ENCODE measurements at regions not wholly inside any gene's neighbourhood (a gene's known extent, or its start where the extent isn't known, plus 50 kb on each side); places are given as distances from the start of the nearest gene placed in this dataset.

DNA sequence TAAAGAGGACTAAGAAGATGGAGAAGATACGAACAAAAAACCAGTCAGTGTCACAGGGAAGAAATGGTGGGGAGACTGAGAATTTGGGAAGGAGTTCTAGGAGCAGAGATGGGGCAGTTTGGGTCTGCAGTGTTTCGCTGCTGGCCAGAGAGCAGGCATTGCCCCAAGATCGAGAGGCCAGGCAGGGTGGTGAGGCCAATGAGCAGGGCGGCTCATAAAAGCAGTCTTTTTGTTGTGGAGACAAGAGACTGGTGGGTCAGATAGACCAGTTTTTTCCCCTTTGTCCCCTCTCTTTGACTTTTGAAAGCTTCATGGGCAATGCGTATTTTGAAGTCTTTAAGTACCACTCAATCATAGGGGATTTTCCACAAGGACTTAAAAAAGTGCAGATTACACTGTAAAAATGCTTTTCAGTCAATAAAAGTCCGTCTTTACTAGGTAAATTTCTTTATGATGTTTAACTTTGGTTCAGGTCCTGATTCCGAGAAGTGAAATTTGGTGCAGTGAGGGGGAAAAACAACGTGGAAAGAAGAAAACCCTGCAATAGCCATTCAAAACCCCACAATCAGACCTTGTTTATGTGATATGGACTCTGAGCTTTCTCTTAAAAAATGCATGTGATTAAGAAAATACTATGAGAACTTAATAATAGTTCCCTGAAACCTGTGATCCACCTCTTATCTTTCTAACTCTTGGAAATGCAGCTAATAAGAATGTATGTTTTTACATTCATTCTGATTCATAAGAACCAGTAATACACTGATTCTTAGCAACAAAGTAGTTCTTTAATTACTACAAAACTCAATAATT lies 338.9 kb downstream of the KLF5 start:
- Histone ChIP-seq H3K79me2 (ENCODE audit: low read length) (no peaks in the 10 kb centered on the region), H4K20me1 (ENCODE audit: insufficient read depth, low read depth, low read length) (no peaks in the 10 kb centered on the region), H3K4me3 (ENCODE audit: low read length) (no peak overlapping the region), H2AFZ (ENCODE audit: low read length) (no peak overlapping the region), H3K4me1 (ENCODE audit: low read length) (no peaks in the 10 kb centered on the region), H3K36me3 (ENCODE audit: insufficient read depth, low read length) (no peaks in the 10 kb centered on the region), H3K9me3 (ENCODE audit: low read length) (no peaks in the 10 kb centered on the region), H3K27ac (ENCODE audit: low read length) (no peak overlapping the region), H3K9ac (ENCODE audit: low read length) (no peak overlapping the region), H3K9me2 (replicated peaks; ENCODE audit: insufficient read depth, low read length) (no peaks in the 10 kb centered on the region), H3K4me2 (ENCODE audit: low read depth, low read length, poor library complexity, severe bottlenecking) (no peak overlapping the region), H3K27me3 (ENCODE audit: low read length) (no peaks in the 10 kb centered on the region)
- no peak for DNase-seq

DNA sequence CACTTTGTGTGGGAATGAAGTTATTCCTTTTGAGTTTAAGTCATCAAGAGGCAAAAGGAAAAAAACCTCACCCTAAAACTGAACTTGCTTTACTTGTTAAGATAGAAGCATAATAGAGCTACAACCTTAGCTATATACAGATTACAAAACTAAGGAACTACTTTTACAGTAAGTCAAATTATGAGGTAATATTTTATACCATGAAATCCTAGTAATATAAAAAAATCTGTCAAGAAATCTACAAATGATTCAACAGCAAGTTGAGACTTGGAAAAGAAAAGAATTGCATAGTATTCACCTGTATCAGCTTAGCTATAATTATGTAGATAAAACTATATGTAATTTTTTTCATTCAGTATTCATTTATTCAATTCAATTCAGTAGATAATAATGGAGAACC lies 335.3 kb downstream of the KLF5 start:
- H3K4me2 ChIP-seq (ENCODE audit: low read depth, low read length, poor library complexity, severe bottlenecking): no peak overlapping the region
- no peak overlapping the region for H3K4me3 ChIP-seq (ENCODE audit: low read length)
- no peaks in the 10 kb centered on the region for H3K36me3 ChIP-seq (ENCODE audit: insufficient read depth, low read length)
- H3K27ac ChIP-seq (ENCODE audit: low read length): no peak overlapping the region
- H3K27me3 ChIP-seq (ENCODE audit: low read length): no peaks in the 10 kb centered on the region
- no peak for DNase-seq
- H3K4me1 ChIP-seq (ENCODE audit: low read length): no peaks in the 10 kb centered on the region
- no peaks in the 10 kb centered on the region for H3K9me3 ChIP-seq (ENCODE audit: low read length)
- no peaks in the 10 kb centered on the region for H3K9me2 ChIP-seq (replicated peaks; ENCODE audit: insufficient read depth, low read length)
- no peaks in the 10 kb centered on the region for H3K79me2 ChIP-seq (ENCODE audit: low read length)
- no peak overlapping the region for H2AFZ ChIP-seq (ENCODE audit: low read length)
- H4K20me1 ChIP-seq (ENCODE audit: insufficient read depth, low read depth, low read length): no peaks in the 10 kb centered on the region
- H3K9ac ChIP-seq (ENCODE audit: low read length): no peak overlapping the region

DNA sequence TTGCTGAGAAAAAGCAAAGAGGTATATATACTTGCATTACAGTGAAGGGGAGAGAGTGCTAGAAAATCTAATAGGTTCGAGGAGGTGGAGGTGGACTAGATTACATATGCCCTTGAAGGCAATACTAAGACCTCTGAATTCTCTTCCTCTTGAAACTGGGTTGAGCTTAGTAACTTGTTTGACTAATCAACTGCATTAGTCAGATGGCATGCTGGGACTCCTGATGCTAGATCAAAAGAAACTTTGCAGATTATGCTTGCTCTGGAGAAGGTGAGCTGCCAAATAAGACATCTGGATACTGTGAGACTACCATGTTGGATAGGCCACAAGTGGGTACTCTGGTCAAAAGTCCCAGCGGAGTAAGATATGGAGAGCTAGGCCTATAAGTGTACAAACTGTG lies 331.3 kb downstream of the KLF5 start:
- DNase-seq: no peak
- no peak overlapping the region for H2AFZ ChIP-seq (ENCODE audit: low read length)
- no peaks in the 10 kb centered on the region for H4K20me1 ChIP-seq (ENCODE audit: insufficient read depth, low read depth, low read length)
- H3K4me2 ChIP-seq (ENCODE audit: low read depth, low read length, poor library complexity, severe bottlenecking): no peak overlapping the region
- H3K27ac ChIP-seq (ENCODE audit: low read length): no peak overlapping the region
- no peaks in the 10 kb centered on the region for H3K9me3 ChIP-seq (ENCODE audit: low read length)
- H3K27me3 ChIP-seq (ENCODE audit: low read length): no peaks in the 10 kb centered on the region
- no peaks in the 10 kb centered on the region for H3K79me2 ChIP-seq (ENCODE audit: low read length)
- H3K9me2 ChIP-seq (replicated peaks; ENCODE audit: insufficient read depth, low read length): no peaks in the 10 kb centered on the region
- H3K36me3 ChIP-seq (ENCODE audit: insufficient read depth, low read length): no peaks in the 10 kb centered on the region
- no peak overlapping the region for H3K4me3 ChIP-seq (ENCODE audit: low read length)
- H3K4me1 ChIP-seq (ENCODE audit: low read length): no peaks in the 10 kb centered on the region
- no peak overlapping the region for H3K9ac ChIP-seq (ENCODE audit: low read length)

DNA sequence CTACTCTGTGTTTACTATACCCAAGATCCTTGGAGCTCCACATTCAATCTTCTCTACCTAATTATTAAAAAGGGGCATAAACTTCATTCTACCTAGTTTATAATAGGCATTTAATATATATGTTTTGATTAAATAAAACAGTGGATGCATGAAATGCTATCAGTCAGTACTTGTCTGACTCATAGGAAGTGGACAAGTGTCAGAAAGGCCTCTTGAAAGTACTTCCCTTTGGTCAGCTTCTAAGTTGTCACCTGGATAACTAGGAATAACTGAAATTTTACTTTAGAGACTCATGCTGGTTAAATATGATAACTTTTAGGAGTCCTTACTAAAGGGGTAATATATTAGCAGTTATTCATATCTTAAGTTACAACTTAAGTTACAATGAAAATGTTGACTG lies 329.8 kb downstream of the KLF5 start:
- no peak overlapping the region for H3K4me3 ChIP-seq (ENCODE audit: low read length)
- no peaks in the 10 kb centered on the region for H3K36me3 ChIP-seq (ENCODE audit: insufficient read depth, low read length)

DNA sequence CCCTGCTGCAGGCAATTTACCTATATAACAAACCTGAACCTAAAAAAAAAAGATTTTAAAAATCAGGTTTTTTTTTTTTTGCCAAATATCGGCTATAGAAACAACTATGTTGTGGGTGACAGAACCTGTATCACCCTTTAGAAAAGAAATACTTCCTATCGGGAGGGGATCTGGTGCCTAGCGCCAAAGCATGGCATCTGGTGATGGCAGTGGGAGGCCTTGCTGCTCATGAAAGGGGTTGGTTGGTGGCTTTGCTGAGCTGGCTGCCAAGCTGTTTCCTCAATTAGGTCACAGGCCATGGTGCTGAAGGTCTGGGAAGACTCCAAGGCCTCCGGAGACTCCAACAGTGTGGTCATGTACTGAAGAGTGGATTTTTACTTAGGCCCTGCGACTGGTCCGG lies 328.5 kb downstream of the KLF5 start:
- Histone ChIP-seq H3K9me2 (replicated peaks; ENCODE audit: insufficient read depth, low read length) (no peaks in the 10 kb centered on the region), H3K9me3 (ENCODE audit: low read length) (no peaks in the 10 kb centered on the region), H3K27ac (ENCODE audit: low read length) (no peak overlapping the region), H3K4me2 (ENCODE audit: low read depth, low read length, poor library complexity, severe bottlenecking) (no peak overlapping the region), H2AFZ (ENCODE audit: low read length) (no peak overlapping the region), H3K9ac (ENCODE audit: low read length) (no peak overlapping the region), H3K4me3 (ENCODE audit: low read length) (no peak overlapping the region), H3K36me3 (ENCODE audit: insufficient read depth, low read length) (no peaks in the 10 kb centered on the region), H4K20me1 (ENCODE audit: insufficient read depth, low read depth, low read length) (no peaks in the 10 kb centered on the region), H3K4me1 (ENCODE audit: low read length) (no peaks in the 10 kb centered on the region), H3K79me2 (ENCODE audit: low read length) (no peaks in the 10 kb centered on the region), H3K27me3 (ENCODE audit: low read length) (no peaks in the 10 kb centered on the region)
- DNase-seq: no peak

More for the DNA sequence above, 329.8 kb downstream of the KLF5 start:
- H3K27ac ChIP-seq (ENCODE audit: low read length): no peak overlapping the region
- H4K20me1 ChIP-seq (ENCODE audit: insufficient read depth, low read depth, low read length): no peaks in the 10 kb centered on the region
- no peak overlapping the region for H3K9ac ChIP-seq (ENCODE audit: low read length)
- H3K79me2 ChIP-seq (ENCODE audit: low read length): no peaks in the 10 kb centered on the region
- no peaks in the 10 kb centered on the region for H3K27me3 ChIP-seq (ENCODE audit: low read length)
- no peak for DNase-seq
- no peaks in the 10 kb centered on the region for H3K9me3 ChIP-seq (ENCODE audit: low read length)
- H3K4me2 ChIP-seq (ENCODE audit: low read depth, low read length, poor library complexity, severe bottlenecking): no peak overlapping the region
- no peak overlapping the region for H2AFZ ChIP-seq (ENCODE audit: low read length)
- no peaks in the 10 kb centered on the region for H3K4me1 ChIP-seq (ENCODE audit: low read length)
- no peaks in the 10 kb centered on the region for H3K9me2 ChIP-seq (replicated peaks; ENCODE audit: insufficient read depth, low read length)

DNA sequence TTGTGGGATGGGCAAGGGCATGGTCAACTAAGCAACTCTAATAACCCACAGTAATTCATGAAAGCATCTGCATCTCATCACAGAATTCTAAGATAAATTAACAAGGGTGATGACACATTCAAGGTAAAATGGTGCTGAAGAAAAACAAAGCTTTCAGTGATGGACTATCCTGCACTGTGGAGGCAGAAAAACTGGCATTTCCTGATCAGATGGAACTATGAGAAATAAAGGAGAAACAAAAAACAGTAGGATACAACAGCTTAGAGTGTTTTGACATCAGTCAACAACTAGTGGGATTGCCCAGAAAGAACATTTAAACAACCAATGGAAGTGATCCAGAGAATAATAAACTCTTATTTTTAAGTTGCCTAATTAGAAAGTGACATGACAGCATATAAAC lies 327.0 kb downstream of the KLF5 start:
- DNase-seq: no peak
- no peaks in the 10 kb centered on the region for H3K9me3 ChIP-seq (ENCODE audit: low read length)
- H3K4me3 ChIP-seq (ENCODE audit: low read length): no peak overlapping the region
- no peak overlapping the region for H2AFZ ChIP-seq (ENCODE audit: low read length)
- H3K27ac ChIP-seq (ENCODE audit: low read length): no peak overlapping the region
- H4K20me1 ChIP-seq (ENCODE audit: insufficient read depth, low read depth, low read length): no peaks in the 10 kb centered on the region
- no peaks in the 10 kb centered on the region for H3K36me3 ChIP-seq (ENCODE audit: insufficient read depth, low read length)
- no peaks in the 10 kb centered on the region for H3K4me1 ChIP-seq (ENCODE audit: low read length)
- H3K27me3 ChIP-seq (ENCODE audit: low read length): no peaks in the 10 kb centered on the region
- no peaks in the 10 kb centered on the region for H3K79me2 ChIP-seq (ENCODE audit: low read length)
- H3K9me2 ChIP-seq (replicated peaks; ENCODE audit: insufficient read depth, low read length): no peaks in the 10 kb centered on the region
- no peak overlapping the region for H3K4me2 ChIP-seq (ENCODE audit: low read depth, low read length, poor library complexity, severe bottlenecking)
- H3K9ac ChIP-seq (ENCODE audit: low read length): no peak overlapping the region

DNA sequence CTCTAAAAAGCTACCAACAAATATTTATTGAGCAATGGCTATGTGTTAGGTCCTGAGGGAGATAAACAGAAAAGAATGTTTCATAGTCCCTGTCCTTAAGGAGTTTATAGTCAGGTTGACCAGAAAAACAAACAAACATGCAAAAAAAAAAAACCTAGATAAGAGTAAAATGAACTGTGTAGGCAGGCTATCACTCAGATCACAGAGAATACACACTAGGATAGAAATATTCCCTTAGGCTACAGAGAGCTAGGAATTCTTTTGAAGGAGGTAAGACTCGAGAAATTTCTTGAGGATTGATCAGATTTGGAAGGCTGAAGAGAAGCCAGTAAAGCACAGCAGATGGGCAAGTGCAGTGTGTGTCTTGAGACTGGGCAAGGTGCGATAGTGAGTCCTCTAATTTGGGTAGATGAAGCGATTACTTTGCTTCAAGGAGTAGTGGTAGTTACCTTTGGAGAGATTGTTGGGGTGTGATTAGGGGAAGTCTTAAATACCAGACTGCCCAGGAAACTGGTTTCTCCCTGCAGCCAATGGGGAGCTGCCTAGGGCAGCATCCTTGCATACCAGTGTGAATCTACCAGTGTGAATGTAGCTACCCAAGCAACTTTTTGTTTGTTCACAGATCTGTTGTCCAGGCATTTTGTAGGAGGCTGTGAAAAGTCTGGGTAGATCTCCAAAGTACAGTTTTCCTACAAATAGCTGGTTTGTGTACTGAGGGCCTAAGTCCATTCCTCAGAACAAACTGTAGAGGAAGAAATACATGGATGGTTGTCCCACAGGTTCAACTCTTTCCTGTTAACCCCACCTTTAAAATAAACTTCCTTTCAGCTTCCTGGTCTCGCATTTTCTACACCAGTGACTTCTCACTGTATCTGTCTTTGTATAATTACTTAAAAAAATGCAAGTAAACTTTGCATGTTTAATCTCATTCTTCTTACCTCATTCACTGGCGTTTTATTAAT lies 314.1 kb downstream of the KLF5 start:
- DNase-seq: no peak
- no peaks in the 10 kb centered on the region for H3K9me2 ChIP-seq (replicated peaks; ENCODE audit: insufficient read depth, low read length)
- no peak overlapping the region for H3K4me2 ChIP-seq (ENCODE audit: low read depth, low read length, poor library complexity, severe bottlenecking)
- H4K20me1 ChIP-seq (ENCODE audit: insufficient read depth, low read depth, low read length): no peaks in the 10 kb centered on the region
- no peak overlapping the region for H3K4me3 ChIP-seq (ENCODE audit: low read length)
- no peaks in the 10 kb centered on the region for H3K9me3 ChIP-seq (ENCODE audit: low read length)
- no peak overlapping the region for H3K9ac ChIP-seq (ENCODE audit: low read length)
- H3K4me1 ChIP-seq (ENCODE audit: low read length): no peaks in the 10 kb centered on the region
- no peaks in the 10 kb centered on the region for H3K79me2 ChIP-seq (ENCODE audit: low read length)
- H3K27ac ChIP-seq (ENCODE audit: low read length): no peak overlapping the region
- no peaks in the 10 kb centered on the region for H3K27me3 ChIP-seq (ENCODE audit: low read length)
- H2AFZ ChIP-seq (ENCODE audit: low read length): no peak overlapping the region
- no peaks in the 10 kb centered on the region for H3K36me3 ChIP-seq (ENCODE audit: insufficient read depth, low read length)

DNA sequence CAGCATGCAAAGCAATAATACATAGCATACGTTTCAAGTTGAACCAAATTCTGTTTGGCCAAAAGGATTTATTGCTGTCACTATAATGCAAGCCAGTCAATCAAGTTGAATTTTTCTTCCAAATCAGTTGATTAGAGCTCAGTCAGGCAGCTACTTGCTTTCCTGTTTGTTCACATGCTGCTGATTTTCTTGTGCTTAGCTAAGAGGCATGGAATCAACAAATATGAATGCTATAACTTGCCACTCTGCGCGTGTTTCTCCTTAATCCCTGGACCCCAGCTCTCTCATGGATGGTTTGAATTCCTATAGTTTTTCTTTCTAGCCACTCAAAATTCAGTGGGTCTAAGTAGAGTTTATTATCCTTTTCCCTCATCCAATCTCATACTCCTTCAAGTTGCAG lies 311.3 kb downstream of the KLF5 start:
- no peaks in the 10 kb centered on the region for H3K79me2 ChIP-seq (ENCODE audit: low read length)
- no peaks in the 10 kb centered on the region for H4K20me1 ChIP-seq (ENCODE audit: insufficient read depth, low read depth, low read length)
- no peak overlapping the region for H2AFZ ChIP-seq (ENCODE audit: low read length)
- no peak overlapping the region for H3K4me3 ChIP-seq (ENCODE audit: low read length)
- no peaks in the 10 kb centered on the region for H3K9me3 ChIP-seq (ENCODE audit: low read length)
- H3K36me3 ChIP-seq (ENCODE audit: insufficient read depth, low read length): no peaks in the 10 kb centered on the region
- no peaks in the 10 kb centered on the region for H3K27me3 ChIP-seq (ENCODE audit: low read length)
- no peak overlapping the region for H3K9ac ChIP-seq (ENCODE audit: low read length)
- DNase-seq: no peak
- H3K4me1 ChIP-seq (ENCODE audit: low read length): no peaks in the 10 kb centered on the region
- H3K9me2 ChIP-seq (replicated peaks; ENCODE audit: insufficient read depth, low read length): no peaks in the 10 kb centered on the region
- H3K27ac ChIP-seq (ENCODE audit: low read length): no peak overlapping the region
- H3K4me2 ChIP-seq (ENCODE audit: low read depth, low read length, poor library complexity, severe bottlenecking): no peak overlapping the region
